GM20000 (cell line): ENCODE measurements at regions not wholly inside any gene's neighbourhood (a gene's known extent, or its start where the extent isn't known, plus 50 kb on each side); places are given as distances from the start of the nearest gene placed in this dataset.
"Not testable (repeated sequence)": the region's sequence is repeated elsewhere in the genome, so short reads cannot be mapped to it uniquely, and the experiment has no call there.

Source experiments
- DNase-seq: peaks from one replicate; pipeline ENCODE4 v3.0.0; 2012; ENCODE audit warnings: low spot score
- TF ChIP-seq, protein P1 (sequence below): IDR thresholded peaks from 2 replicates; pipeline ENCODE4 v1.5.1; 2012; ENCODE audit warnings: mild to moderate bottlenecking, control low read depth; ENCODE audit errors: extremely low read depth, missing control alignments

DNA sequence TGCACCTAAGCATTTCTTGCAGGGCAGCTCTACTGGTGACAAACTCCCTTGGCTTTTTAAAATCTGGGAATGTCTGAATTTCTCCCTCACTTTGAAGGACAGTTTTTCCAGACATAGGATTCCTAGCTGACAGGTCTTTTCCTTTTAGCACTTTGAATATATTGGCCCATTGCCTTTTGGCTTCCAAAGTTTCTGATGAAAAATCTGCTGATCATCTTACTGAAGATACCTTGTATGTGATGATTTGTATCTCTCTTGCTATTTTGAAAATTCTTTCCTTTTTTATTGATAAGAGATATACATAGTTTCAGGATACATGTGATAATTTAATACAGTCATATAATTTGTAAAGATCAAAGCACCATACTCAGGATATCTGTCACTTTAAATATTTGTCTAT is 211.1 kb downstream of the ZIC5 start:
- DNase-seq = no peak
- TF ChIP-seq, protein P1, sequence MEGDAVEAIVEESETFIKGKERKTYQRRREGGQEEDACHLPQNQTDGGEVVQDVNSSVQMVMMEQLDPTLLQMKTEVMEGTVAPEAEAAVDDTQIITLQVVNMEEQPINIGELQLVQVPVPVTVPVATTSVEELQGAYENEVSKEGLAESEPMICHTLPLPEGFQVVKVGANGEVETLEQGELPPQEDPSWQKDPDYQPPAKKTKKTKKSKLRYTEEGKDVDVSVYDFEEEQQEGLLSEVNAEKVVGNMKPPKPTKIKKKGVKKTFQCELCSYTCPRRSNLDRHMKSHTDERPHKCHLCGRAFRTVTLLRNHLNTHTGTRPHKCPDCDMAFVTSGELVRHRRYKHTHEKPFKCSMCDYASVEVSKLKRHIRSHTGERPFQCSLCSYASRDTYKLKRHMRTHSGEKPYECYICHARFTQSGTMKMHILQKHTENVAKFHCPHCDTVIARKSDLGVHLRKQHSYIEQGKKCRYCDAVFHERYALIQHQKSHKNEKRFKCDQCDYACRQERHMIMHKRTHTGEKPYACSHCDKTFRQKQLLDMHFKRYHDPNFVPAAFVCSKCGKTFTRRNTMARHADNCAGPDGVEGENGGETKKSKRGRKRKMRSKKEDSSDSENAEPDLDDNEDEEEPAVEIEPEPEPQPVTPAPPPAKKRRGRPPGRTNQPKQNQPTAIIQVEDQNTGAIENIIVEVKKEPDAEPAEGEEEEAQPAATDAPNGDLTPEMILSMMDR = no peak

DNA sequence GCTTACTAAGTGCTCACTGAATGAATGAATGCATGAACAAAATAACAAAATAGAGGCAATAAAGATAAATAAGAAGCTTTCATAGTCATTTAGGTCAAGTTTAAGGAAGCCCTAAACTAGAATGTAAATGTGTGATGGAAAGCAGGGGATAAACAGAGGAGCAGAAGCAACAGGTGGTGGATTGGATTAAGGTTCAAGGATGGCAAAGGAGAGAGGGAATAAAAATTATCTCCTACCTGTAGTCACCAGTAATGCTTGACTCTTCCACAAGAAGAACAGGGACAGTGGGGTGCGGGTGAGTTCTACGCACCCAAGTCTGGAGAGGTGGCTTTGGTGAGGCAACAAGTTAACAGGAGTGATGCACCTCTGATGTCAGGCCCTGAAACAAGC is 212.4 kb downstream of the ZIC5 start:
- TF ChIP-seq, protein P1 = no peak
- no peak for DNase-seq

GRCh38 chr13:99758460-99759162 is 213.0 kb downstream of the ZIC5 start:
- TF ChIP-seq, protein P1 = no peak
- no peak for DNase-seq

DNA sequence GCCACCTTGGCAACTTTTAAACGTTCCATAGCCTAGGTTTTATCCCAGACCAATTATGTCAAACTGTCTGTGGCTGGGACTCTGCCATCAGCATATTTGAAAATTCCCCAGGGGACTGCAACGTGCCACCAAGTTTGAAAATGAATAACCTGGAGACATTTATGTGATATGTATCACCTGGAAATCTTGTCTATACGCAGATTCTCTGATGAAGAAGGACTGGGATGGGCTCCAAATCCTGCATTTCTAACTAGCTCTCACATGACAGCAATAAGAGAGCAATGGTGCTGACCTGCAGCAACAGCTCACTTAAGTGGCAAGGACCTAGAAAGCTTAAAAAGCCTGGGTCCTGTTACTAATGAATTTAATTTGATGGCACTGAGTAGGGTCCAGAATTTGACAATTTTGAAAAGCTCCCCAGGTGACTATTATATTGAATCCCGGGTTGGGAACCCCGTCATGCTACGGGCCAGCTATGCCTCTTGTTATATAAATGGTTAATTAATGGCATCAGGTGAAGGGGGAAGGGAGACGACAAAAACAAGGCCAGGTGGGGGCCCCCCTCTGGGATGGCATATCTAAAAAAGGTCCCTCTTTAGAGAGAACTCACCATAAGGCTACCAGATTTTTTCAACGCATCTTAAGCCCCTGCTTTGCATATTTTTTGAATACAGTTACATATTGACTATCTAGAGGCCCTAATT is 213.7 kb downstream of the ZIC5 start:
- TF ChIP-seq, protein P1 = no peak
- DNase-seq = no peak

DNA sequence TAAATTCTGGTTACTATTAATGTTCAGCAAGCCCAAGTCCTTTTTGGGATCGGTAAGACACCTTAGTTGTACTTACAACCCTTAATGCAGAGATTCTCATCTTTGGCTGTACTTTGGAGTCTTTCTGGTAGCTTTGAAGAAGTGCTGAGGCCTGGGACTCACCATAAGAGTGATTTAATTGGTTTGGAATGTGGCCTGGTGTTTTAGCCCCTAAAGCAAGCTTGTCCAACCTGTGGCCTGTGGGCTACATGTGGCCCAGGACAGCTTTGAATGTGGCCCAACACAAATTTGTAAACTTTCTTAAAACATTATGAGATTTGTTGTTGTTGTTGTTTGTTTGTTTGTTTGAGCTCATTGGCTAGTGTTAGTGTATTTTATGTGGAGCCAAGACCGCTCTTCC is 215.3 kb downstream of the ZIC5 start:
- DNase-seq = no peak
- TF ChIP-seq, protein P1 = no peak

DNA sequence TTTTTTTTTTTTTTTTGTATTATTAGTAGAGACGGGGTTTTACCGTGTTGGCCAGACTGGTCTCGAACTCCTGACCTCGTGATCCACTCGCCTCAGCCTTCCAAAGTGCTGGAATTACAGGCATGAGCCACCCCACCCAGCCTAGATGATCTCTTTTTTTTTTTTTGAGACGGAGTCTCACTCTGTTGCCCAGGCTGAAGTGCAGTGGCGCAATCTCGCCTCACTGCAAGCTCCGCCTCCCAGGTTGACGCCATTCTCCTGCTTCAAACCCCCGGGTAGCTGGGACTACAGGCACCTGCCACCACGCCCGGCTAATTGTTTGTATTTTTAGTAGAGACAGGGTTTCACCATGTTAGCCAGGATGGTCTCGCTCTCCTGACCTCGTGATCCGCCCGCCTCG is 216.8 kb downstream of the ZIC5 start:
- not testable (repeated sequence) for DNase-seq

DNA sequence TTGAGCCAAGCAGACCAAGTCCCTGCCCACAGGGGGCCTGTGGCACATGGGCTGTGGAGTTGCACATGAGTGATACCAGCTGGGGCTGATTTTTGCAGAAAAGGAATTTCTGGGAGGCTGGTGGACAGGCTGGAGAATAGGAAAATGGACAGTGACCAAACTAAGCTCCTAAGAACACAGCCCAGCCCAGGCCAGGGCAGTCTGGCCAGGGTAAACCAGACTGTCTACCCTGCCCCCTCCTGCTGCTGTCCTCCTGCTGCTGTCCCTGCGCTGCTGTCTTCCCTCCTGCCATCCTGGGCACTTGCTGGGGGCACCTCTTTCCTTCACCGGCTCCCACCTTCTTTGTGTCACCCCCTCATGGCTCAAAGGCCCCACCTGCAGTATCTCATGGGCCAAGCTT is 219.2 kb downstream of the ZIC5 start:
- TF ChIP-seq, protein P1 = no peak
- DNase-seq = no peak
